Adrenal gland (tissue), 5 donors: ENCODE measurements at regions not wholly inside any gene's neighbourhood (a gene's known extent, or its start where the extent isn't known, plus 50 kb on each side); places are given as distances from the start of the nearest gene placed in this dataset.
"Not testable (repeated sequence)": the region's sequence is repeated elsewhere in the genome, so short reads cannot be mapped to it uniquely, and the experiment has no call there.

Source experiments
- CTCF ChIP-seq, 6 experiments: fragments of 450-650 bp in 4 of 6; fragments of 200-600 bp in 2 of 6; sonication (generic) in 1 of 6; IDR thresholded peaks; 1 replicate in 5 of 6; 2 replicates in 1 of 6; pipeline versions ENCODE4 v1.5.1 to v1.8.0; 2016 to 2021; ENCODE audit warnings: antibody characterized with exemption in 6 of 6, mild to moderate bottlenecking in 2 of 6, moderate library complexity in 1 of 6
- POLR2A ChIP-seq, 2 donors: fragments of 450-650 bp; IDR thresholded peaks; one replicate each; pipeline ENCODE4 v1.6.1; 2017; ENCODE audit warnings: antibody characterized with exemption in 2 of 2, mild to moderate bottlenecking in 2 of 2, moderate library complexity in 1 of 2
- donor health status: DM: no; HTN: no; CAD: no.

GRCh38 chr5:155163084-155163483 lies 149.5 kb downstream of the KIF4B start:
- TF ChIP-seq CTCF, POLR2A (IDR thresholded peaks at IDR 0.05): not testable (repeated sequence)
